ENCODE measurements at regions not wholly inside any gene's neighbourhood (a gene's known extent, or its start where the extent isn't known, plus 50 kb on each side); places are given as distances from the start of the nearest gene placed in this dataset.

GRCh38 chr18:22879293-22879692 lies 53.8 kb upstream of the RBBP8 start:
- Histone ChIP-seq H3K4me3 (no peak overlapping the region), H3K27ac (replicated peaks in 1 of 4) (no peak overlapping the region), H3K27me3 (no peaks in the 10 kb centered on the region), H3K36me3 (no peaks in the 10 kb centered on the region), H3K9me3 (no peaks in the 10 kb centered on the region), H3K4me1 (peaks cover 0 to 11% (median 0%) of the 10 kb centered on the region in 4 donors)
- DNase-seq (ENCODE audit: extremely low spot score) = no peak
- TF ChIP-seq CTCF (IDR thresholded peaks at IDR 0.05) (no peak), POLR2AphosphoS5 (IDR thresholded peaks at IDR 0.05) (no peak), POLR2A (IDR thresholded peaks at IDR 0.05; ENCODE audit: low read depth) (no peak), EP300 (IDR thresholded peaks at IDR 0.05) (no peak)
- intact Hi-C loops (cut with DNase I) = no loop called here
- 82% methylated on average over 3 of the region's 3 CpGs for WGBS

DNA sequence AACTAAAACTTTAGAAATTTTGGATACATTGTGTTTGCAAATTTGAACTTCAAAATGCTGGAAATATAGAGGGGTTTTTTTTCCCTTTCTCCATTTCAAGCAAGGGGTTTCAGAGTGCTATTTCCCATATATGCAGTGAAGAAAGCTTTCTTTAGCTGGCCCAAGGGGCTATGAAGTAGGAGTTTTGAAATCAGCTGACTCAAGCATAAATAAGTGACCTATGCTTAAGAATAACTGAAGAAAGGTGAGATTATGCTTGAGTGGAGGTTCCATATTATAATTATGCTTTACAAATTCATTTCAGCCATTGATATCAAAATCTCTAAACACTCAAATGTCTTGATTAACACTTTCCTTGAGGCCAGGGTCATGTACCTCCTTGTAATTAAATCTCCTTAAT lies 51.0 kb upstream of the RBBP8 start:
- Histone ChIP-seq H3K9me3 (no peaks in the 10 kb centered on the region), H3K4me3 (no peak overlapping the region), H3K27me3 (no peaks in the 10 kb centered on the region), H3K27ac (replicated peaks in 1 of 4) (no peak overlapping the region), H3K36me3 (no peaks in the 10 kb centered on the region), H3K4me1 (peaks cover 0 to 11% (median 0%) of the 10 kb centered on the region in 4 donors)
- TF ChIP-seq POLR2A (IDR thresholded peaks at IDR 0.05; ENCODE audit: low read depth) (no peak), POLR2AphosphoS5 (IDR thresholded peaks at IDR 0.05) (no peak), EP300 (IDR thresholded peaks at IDR 0.05) (no peak), CTCF (IDR thresholded peaks at IDR 0.05) (no peak)
- DNase-seq (ENCODE audit: extremely low spot score) = no peak
- intact Hi-C loops (cut with DNase I) = no loop called here

DNA sequence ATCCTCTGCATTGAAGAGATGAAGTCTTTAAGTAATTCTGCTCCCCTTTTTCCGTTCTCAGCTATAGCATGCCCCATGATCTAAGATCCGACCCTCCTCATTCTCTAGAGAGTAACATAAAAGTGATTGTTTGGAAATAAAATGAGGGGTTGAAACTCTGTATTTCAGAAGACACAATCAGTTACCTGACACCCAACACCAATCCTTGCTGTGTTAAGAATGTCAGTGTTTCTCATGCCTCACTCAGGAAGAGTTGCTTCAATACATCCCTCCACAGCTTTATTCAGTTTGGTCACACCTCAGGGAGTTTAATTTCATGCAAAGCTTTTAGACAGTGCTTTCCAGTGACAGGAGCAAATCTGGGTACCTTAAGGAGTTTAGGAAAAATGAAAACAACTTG lies 49.9 kb upstream of the RBBP8 start:
- no peak for TF ChIP-seq POLR2AphosphoS5 (IDR thresholded peaks at IDR 0.05)
- TF ChIP-seq POLR2A (IDR thresholded peaks at IDR 0.05; ENCODE audit: low read depth) = no peak
- no peak for TF ChIP-seq EP300 (IDR thresholded peaks at IDR 0.05)
- TF ChIP-seq CTCF (IDR thresholded peaks at IDR 0.05) = no peak
- no peaks in the 10 kb centered on the region for H3K36me3 ChIP-seq
- no peaks in the 10 kb centered on the region for H3K27me3 ChIP-seq
- H3K9me3 ChIP-seq = no peaks in the 10 kb centered on the region
- H3K4me1 ChIP-seq = peaks cover 0 to 11% (median 0%) of the 10 kb centered on the region in 4 donors
- intact Hi-C loops (cut with DNase I) = no loop called here
- WGBS = 79% methylated on average over 2 of the region's 2 CpGs
- DNase-seq (ENCODE audit: extremely low spot score) = no peak
- no peak overlapping the region for H3K27ac ChIP-seq (replicated peaks in 1 of 4)
- no peak overlapping the region for H3K4me3 ChIP-seq

Small RNAs in the stretch of these regions (small RNA-seq; reads per million reads assigned to genes)
- gene RNU6-1032P = 0 reads per million in 3 donors
